ENCODE measurements at regions not wholly inside any gene's neighbourhood (a gene's known extent, or its start where the extent isn't known, plus 50 kb on each side); places are given as distances from the start of the nearest gene placed in this dataset.
"Not testable (repeated sequence)": the region's sequence is repeated elsewhere in the genome, so short reads cannot be mapped to it uniquely, and the experiment has no call there.

GRCh38 chr10:45056806-45057205, 56.1 kb downstream of the ZNF22 start:
- peak; percentile 37 for DNase-seq

GRCh38 chr10:45058580-45058979, 57.9 kb downstream of the ZNF22 start:
- DNase-seq = peak; percentile 78

- peak; percentile 78 for DNase-seq
These were observed 58.4 kb downstream of the ZNF22 start for GRCh38 chr10:45058992-45059561.

- no peak for DNase-seq
These were observed 58.9 kb downstream of the ZNF22 start for GRCh38 chr10:45059632-45060031.

- no peak for DNase-seq
These were observed 61.3 kb downstream of the ZNF22 start for GRCh38 chr10:45061982-45062381.

- peak; percentile 51 for DNase-seq
These were observed 63.0 kb downstream of the ZNF22 start for GRCh38 chr10:45063591-45064231.

GRCh38 chr10:45064998-45065397, 64.3 kb downstream of the ZNF22 start:
- DNase-seq = no peak

- DNase-seq = no peak
These were observed 70.5 kb downstream of the ZNF22 start for GRCh38 chr10:45071043-45071813.

GRCh38 chr10:45075216-45075615, 74.5 kb downstream of the ZNF22 start:
- no peak for DNase-seq

GRCh38 chr10:45075826-45076380, 75.2 kb downstream of the ZNF22 start:
- DNase-seq = no peak

- DNase-seq = no peak
These were observed 76.2 kb downstream of the ZNF22 start for GRCh38 chr10:45076891-45077290.

- DNase-seq = no peak
These were observed 79.6 kb downstream of the ZNF22 start for GRCh38 chr10:45080331-45080730.

- no peak for DNase-seq
These were observed 81.5 kb downstream of the ZNF22 start for GRCh38 chr10:45082176-45082575.

- no peak for DNase-seq
These were observed 91.2 kb downstream of the ZNF22 start for GRCh38 chr10:45091968-45092367.

GRCh38 chr10:45093945-45094344, 93.2 kb downstream of the ZNF22 start:
- no peak for DNase-seq

GRCh38 chr10:45095286-45095685, 94.6 kb downstream of the ZNF22 start:
- no peak for DNase-seq

- no peak for DNase-seq
These were observed 95.3 kb downstream of the ZNF22 start for GRCh38 chr10:45096001-45096400.

- no peak for DNase-seq
These were observed 99.7 kb downstream of the ZNF22 start for GRCh38 chr10:45100429-45100828.

GRCh38 chr10:45104674-45105073, 104.0 kb downstream of the ZNF22 start:
- no peak for DNase-seq

- DNase-seq = not testable (repeated sequence)
These were observed 104.6 kb downstream of the ZNF22 start for GRCh38 chr10:45105309-45105708.

GRCh38 chr10:45106236-45106856, 105.6 kb downstream of the ZNF22 start:
- DNase-seq = no peak

GRCh38 chr10:45111509-45111908, 110.8 kb downstream of the ZNF22 start:
- no peak for DNase-seq

GRCh38 chr10:45117940-45118339, 117.2 kb downstream of the ZNF22 start:
- DNase-seq = not testable (repeated sequence)

All from suppressor macrophage treated with lipopolysaccharide for 4 hours (primary cell).